Activated T-helper 9 cell treated with anti-CD3 and anti-CD28 coated beads, Interleukin-2, amount 50 U/mL, for 16 hours (primary cell): ENCODE measurements at regions not wholly inside any gene's neighbourhood (a gene's known extent, or its start where the extent isn't known, plus 50 kb on each side); places are given as distances from the start of the nearest gene placed in this dataset.
"Not testable (repeated sequence)": the region's sequence is repeated elsewhere in the genome, so short reads cannot be mapped to it uniquely, and the experiment has no call there.

Source experiments
- DNase-seq: peaks from one replicate; pipeline ENCODE4 v3.0.0-alpha.2; 2020; ENCODE audit warnings: low read depth

DNA sequence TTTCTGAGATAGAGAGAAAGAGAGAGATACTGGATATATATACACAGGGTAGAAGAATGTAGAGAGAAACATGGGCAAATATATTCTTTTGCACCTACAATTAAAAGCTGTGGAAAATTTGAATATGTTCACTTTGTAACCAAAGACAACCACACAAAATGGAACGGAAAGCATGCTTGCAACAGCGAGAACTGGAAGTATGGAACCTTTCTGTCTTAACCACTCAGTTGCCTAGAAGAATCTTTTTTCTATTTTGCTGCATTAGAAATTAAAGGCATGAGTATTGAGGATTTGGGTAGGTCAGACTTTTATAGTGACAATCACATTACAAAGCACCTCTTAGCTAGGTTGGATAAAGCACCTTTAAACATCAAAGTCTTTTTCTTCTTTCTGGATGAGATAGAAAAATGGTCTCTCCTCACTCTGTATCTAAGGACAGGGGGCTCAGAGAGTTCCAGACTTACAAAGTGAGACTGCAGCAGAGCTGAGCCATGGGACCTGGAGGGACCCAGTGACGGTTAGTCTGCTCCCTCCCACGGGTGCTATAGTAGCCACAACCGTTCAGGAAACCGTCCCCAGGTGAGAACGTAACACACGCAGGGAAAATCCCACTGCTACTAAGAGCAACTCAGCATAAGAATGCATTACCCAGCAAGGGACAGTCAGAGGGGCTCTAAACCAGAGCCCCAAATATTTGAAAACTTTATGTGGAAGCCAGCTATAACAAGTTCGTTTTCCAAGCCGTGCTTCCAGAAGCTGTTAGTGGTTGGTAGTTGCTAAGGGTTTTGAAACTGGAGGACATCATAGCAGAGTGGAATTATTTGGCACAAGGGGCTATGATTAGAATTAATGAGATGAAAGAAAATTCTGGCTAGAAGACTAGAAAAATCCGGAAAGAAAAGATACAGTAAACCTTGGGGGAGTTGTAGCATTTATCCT, 97.1 kb downstream of the DAD1 start:
- DNase-seq: no peak

- not testable (repeated sequence) for DNase-seq
Measured at GRCh38 chr14:22491053-22491452, 98.0 kb downstream of the DAD1 start.

DNA sequence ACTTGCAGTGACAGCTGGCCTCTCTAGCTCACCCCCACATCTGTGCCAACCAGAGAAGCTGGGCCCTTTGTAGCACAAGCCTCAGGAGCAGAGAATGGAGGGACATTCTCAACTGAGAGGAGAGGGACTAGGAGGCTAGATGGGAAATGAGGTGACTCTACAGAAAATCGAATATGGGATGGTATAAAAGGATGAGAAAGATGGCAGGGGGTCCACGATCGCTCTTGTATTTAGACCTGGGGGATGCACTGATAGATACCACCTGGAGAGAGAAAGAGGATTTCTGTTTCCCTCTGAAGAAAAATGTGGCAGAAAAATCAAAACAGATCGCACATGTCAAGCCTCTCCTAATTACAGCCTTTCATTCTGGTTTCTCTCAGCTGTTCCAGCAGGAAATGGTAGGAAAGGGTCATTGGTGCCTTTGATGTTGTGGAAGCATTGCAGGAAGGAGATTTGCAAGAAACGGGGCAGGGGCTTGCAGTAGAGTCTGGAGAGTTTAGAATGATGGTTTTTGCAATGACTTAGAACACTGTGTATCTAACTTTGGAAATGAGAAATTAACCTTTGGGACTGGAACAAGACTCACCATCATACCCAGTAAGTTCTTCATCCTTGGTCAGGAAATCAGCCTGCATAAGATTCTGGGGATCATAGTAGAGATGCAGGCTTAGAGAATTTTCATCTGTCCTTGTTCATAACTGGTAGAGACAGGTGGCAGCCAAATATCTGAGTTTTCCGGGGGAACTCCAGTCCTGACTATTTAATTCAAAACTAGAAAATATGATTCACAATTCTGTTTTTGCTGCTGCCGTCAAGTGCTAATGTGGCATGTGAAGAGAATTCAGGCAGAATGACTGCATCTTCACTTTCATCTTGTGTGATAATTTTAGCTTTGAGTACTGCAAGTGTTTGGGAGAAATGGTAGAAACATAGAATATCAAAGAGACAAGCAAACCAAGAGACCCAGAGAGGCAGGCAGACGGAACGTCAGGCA, 98.8 kb downstream of the DAD1 start:
- DNase-seq: no peak

GRCh38 chr14:22489244-22489545, 99.8 kb downstream of the DAD1 start:
- no peak for DNase-seq

- no peak for DNase-seq
Measured at GRCh38 chr14:22488522-22489243, 100.3 kb downstream of the DAD1 start.

DNA sequence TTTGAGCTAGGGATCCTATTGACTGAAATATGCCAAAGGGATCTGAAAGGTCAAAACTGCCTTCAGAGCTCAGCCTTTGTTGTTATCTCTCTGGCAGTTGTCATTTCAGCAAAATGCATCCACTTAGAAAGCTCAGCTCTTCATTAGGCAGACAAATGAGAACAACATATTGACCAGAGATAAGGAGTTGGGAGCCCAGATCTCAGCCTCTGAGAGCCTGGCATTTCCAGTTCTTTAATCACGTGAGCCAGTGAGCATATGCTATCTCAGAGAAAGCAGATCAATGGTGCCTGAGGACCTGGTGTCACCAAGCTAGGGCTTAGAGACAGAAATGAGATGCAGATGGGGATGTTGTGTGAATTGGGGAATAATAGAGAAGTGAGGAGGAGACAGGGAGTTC, 101.1 kb downstream of the DAD1 start:
- DNase-seq: no peak

GRCh38 chr14:22487401-22487800, 101.6 kb downstream of the DAD1 start:
- DNase-seq: no peak

DNA sequence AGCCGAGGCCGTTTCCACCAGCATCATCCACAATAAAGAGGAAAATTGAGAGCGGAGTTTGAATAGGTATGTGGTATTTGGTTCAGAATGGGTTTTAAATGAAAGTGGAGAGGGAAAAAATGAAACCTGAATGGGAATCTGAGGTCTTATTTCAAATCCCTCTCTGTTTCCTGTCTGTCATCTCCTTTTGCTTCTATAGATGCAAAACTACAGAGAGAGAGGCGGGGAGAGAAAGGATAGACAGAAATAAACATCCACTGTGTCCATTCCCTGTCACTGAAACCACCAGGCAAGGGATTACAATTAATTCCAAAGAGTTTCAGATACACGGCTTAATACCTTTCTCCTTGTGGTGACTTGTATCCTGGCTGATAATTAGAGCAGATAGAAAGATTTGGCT, 102.3 kb downstream of the DAD1 start:
- no peak for DNase-seq

DNA sequence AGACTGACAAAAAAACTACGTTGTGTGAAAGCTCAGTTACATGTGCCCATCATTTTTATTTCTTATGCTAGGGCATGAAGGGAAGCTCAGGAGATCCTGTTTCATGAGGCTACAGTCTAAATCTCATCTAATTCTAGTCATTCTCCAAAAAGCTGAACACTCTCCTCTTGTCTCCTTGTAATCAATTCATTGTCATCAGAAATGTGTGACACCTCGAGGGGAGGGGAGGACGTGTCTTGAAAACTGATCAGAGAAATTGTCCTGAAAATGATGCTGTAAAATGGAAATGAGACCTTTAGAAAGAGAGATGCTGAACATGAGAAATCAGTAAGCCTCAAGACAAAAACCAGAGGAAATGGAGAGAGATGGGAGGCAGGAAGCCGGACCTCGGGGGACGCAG, 103.4 kb downstream of the DAD1 start:
- no peak for DNase-seq

DNA sequence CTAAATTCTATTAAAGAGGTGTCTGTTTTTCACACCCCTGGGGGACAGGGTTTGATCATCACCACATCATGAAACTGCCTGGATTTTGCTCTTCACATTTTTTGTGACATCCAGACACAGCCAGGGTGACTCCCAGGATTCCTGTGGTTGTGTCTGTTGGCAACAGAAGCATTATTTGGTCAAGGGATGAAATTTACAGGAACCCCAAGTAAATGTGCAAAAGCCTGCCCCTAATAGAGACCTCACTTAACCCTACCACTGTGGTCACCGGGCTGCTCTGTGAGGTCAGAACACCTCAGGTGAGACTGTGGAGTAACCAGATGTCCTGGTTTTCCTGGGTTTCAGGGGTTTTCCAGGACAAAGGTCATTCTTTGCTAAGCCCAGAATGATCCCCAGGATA, 103.8 kb downstream of the DAD1 start:
- no peak for DNase-seq

- DNase-seq: no peak
Measured at GRCh38 chr14:22484632-22485031, 104.4 kb downstream of the DAD1 start.

DNA sequence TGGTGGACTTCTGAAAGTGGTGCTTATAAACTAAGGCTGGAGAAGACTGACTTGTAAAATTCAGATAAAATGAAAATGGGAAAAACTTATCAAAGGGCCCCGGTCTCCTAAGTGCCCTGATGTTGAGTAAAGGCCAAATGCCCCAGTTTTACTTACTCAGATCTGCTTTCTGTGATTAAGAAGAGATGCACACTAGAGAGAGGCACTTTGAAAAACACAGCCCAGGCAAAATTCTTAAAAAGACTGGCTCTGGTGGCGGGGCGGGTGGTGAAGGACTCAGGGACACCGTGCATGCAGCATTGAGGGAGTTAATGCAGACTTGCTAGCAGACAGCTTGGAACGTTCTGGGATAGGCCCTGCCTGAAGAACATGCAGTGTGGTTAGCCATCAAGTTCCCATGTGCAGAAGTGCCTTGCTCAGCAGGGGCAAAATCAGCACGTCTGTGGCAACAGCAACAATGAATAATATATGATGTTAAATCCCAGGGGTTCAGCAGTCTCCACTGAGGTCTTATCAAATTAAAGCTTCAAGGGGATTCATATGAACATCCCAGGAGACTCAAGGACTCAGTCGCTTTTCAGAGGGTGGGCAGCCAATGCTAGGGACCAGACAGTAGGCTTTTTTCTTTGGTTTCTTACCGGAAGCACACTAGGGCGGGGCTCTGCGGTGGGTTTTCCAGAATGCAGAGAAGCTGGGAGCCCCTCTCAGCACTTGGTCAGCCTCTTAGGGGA, 105.0 kb downstream of the DAD1 start:
- no peak for DNase-seq

- no peak for DNase-seq
Measured at GRCh38 chr14:22482782-22483553, 106.1 kb downstream of the DAD1 start.

GRCh38 chr14:22482085-22482694, 106.8 kb downstream of the DAD1 start:
- DNase-seq: no peak

GRCh38 chr14:22481546-22481945, 107.5 kb downstream of the DAD1 start:
- DNase-seq: no peak

DNA sequence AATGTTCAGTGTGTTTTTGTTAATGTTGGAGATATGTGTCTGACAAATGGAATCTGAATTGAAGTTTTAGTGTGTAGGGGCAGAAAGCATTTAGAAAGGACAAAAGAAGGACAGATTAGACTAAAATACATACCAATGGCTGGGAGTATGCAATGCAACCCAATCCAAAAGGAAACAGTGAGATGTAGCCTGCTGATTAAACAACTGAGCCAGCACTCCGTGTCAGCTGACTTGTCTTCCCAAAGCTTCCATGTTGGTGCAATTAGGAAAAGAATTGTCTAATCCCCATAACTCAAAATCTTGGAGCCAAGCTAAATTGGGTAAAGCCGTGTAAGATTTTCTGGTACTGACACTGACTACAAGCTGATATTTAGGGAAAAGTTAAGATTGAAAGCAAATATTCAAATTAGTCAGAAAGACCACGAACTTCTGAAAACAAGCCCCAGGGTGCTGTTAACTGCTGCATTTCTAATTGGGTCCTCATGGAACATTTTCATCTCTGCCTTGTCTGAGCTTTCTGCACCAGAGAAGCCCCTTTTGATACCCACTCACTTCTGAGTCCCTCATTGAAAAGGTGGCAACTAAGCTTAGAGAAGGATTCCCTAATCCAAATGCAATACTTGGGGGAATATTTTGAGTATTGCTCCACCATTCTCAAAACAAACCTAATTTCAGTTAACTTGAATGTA, 109.1 kb downstream of the DAD1 start:
- no peak for DNase-seq

DNA sequence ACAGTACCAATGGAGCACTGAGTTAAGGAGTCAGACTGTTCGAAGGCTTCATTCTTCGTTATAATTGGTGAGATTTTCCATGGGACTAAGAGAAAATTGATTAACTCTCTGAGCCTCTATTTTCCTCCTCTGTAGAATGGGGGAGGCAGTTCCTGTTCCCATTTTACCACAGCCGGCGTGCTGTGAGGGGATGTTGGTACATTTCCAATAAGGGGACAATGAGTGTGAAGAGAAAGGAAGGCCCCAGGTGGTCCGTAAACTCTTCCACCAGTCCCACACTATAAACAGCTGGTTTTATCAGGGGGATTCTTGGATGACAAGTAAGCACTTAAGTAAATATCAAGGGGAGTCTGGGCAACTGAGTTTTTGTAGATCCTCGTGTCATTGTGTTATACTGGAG, 109.9 kb downstream of the DAD1 start:
- DNase-seq: no peak

DNA sequence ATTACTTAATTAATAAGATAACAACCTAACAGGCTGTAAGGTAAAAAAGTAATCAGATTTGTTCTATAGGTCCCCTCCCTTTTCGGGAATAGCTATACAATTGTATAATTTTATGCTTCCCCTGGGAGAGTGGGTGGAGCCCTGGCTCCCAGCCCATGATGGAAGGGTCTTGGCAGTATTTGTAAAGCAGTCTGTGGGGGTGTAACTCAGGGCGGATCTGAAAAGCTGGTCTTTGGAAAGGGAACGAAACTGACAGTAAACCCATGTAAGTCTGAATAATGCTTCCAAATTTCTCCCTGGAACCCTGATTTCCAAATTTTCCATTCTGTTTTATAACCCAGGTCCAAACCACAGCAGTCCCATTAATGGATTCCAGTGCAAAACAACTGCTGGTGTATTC, 110.4 kb downstream of the DAD1 start:
- DNase-seq: no peak

DNA sequence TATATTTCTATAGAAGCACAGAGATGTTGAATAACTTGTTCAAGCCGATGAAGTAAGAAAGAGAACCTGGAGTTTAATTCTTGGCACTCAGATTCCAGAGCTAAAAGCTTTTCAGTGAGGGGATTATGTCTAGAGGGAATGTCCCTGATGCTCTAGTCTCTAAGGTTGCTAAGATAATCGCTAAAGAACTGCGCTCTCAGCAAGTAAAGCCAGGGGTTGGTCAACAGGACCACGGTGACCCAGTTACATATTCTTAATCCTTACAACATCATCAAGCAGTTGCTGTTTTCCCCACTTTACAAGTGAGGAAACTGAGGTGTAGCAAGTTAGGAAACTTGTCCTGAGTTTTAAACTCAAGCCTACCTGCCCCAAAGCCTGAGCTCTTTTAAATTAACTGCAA, 110.8 kb downstream of the DAD1 start:
- DNase-seq: no peak
